OCI-M1 (cell line): ENCODE measurements at regions not wholly inside any gene's neighbourhood (a gene's known extent, or its start where the extent isn't known, plus 50 kb on each side); places are given as distances from the start of the nearest gene placed in this dataset.

Experiments used
- DNase-seq: peaks from one replicate; lab custom pipeline; 2025; lab: John Stamatoyannopoulos, UW

- DNase-seq, result no peak
Observed at GRCh38 chr2:155298001-155298400, 599.5 kb downstream of the KCNJ3 start.

DNA sequence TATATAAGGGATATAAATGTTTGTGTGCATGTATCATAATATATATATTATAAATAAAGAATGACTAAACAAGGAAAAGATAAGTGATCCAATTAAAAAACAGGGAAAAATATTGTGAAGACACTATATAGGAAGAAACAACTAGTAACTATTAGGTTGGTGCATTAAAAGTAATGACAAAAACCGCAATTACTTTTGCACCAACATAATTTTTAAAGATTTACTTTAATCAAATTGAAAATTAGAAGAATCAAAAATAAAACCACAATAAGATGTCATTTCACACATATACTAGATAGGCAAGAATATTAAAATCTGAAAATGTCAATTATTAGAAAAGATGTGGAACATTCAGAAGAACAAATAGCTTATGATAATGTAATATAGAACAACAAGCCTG is 595.9 kb downstream of the KCNJ3 start:
- DNase-seq, result no peak

DNA sequence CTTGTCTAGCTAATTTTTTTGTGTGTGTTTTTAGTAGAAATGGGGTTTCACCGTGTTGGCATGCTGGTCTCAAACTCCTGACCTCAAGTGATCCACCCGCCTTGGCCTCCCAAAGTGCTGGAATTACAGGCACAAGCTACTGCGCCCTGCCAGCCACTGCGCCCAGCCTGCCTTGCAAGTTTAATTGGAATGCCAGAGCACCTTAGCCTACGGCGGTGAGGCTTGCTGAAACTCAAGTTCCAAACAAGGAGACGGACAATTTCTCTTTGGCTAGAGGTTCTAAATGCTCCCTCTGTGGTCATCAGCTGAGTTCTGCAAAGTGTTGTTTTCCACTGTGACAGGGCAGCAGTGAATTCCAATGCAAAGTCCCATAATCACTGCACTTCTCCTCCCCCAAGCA is 583.4 kb downstream of the KCNJ3 start:
- no peak for DNase-seq

DNA sequence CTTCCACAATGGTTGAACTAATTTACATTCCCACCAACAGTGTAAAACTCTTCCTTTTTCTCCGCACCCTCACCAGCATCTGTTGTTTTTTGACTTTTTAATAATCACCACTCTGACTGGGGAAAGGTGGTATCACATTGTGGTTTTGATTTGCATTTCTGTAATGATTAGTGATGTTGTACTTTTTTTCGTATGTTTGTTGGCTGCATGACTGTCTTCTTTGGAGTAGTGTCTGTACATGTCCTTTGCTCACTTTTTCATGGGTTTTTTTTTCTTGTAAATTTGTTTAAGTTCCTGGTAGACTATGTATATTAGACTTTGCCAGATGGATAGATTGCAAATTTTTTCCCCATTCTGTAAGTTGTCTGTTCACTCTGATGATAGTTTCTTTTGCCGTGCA is 574.8 kb downstream of the KCNJ3 start:
- DNase-seq, result no peak

- DNase-seq, result no peak
Observed at GRCh38 chr2:155266583-155266982, 568.1 kb downstream of the KCNJ3 start.

- no peak for DNase-seq
Observed at GRCh38 chr2:155266109-155266508, 567.6 kb downstream of the KCNJ3 start.

DNA sequence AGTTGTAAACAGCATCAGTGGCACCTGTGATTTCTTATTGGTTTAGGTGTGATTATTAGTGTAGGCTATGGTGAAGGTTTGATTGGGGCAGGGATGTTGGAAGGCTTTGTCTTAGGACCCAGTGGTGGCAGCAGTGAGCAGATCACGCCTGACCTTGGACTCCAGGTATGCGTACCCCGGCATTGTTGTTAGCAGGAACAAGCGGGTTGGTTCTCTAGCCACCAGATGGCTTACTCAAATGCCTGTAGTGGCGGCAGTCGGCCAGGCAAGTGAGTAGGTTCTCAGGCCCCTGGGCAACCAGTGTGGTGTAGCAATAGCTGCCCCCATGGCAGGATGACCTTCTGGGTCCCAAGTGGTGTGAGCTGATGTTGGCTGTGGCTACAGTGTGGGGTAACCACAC is 558.3 kb downstream of the KCNJ3 start:
- no peak for DNase-seq

DNA sequence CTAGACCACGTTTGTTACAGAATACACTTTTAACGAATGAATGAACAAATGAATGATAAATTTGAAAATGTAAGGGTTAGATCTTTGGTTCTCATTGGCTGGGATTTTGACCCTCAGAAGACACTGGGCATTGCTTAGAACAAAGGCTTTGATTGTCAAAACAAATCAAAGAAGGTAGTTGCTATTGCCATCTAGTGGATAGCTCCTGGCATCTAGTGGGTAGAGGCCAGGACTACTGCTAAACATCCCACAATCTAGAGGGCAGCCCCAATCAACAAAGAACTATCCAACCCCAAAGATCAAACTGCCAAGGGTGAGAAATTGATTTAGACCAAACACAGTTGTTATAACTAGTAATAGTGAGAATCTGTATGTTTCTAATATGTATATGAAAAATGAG is 552.3 kb downstream of the KCNJ3 start:
- peak; percentile 55 for DNase-seq

DNA sequence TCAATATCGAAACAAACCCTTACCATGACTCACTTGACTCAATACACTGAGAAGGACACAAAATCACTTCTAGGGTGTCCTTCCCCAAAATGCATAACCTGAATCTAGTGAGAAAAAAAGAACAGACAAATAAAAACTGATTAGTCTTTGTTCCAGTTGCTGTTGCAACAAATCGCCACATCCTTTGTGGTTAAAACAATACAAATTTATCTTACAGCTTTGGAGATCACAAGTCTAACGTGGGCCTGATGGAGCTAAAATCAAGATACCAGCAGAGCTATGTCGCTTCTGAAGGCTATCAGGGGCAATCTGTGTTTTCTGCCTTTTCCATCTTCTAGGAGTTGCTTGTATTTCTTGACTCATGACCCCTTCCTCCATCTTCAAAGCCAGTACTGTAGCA is 541.7 kb downstream of the KCNJ3 start:
- no peak for DNase-seq

DNA sequence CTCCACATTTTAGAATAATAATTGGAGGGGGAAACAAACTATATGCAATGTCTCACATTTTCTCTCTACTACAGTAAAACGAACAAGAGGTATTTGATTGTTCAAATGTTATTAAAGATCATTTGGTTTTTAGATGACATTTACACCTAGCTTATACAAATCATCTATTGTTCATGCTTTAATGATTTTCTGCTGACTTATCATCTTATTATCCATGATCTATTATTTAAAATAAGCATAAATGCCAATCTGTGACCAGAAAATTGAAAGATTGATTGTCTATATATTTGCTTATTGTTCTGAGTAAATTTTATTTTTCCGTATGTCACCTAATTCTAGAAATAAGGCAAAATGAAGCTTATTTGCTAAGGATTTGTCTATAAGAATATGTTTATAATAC is 537.2 kb downstream of the KCNJ3 start:
- no peak for DNase-seq

DNA sequence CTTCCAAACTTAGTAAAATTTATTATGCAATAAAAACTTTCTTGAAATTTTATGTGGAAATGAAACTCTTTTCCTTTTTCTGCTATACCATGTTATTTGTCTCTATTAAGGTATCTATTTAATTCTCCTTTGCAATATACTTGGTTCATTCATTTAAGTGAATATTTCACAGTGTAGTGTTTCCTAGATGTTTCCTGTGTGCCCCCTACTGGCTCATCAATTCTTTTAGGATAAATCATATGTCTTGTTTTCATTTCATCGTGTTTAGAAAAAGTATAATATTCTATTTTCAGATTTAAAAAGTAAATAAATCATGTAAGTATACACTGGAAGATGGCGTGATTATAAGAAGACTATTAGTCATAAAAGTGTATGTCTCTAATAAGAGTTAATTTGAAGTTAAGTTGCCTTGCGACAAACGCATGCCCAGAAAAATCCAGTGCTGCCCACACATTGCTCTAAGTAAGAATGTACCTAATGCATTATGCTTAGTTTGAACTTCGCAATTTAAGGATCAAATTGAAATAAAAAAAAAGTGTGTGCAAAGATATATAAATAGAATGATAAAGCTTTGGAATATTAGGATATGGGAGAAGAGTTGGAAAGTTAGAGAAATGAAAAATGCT is 525.4 kb downstream of the KCNJ3 start:
- DNase-seq, result peak; percentile 51

DNA sequence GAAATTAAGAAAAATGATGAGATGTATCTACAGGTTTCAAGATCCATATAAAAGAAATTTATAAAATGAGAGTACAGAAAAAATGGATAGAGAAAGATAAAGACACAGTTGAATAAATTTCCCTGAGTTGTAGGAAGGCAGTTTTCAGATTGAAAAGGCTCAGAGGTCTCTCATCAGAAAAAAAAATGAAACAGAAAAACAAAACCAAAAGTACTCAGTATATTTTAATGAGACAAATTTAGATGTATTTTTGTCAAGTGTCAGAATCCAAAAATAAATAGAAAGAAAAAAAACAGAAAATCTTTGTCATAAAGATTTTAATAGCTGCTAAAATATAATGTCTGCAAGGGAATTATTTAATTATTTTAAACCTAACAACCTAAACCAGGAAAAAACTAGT is 520.5 kb downstream of the KCNJ3 start:
- no peak for DNase-seq

DNA sequence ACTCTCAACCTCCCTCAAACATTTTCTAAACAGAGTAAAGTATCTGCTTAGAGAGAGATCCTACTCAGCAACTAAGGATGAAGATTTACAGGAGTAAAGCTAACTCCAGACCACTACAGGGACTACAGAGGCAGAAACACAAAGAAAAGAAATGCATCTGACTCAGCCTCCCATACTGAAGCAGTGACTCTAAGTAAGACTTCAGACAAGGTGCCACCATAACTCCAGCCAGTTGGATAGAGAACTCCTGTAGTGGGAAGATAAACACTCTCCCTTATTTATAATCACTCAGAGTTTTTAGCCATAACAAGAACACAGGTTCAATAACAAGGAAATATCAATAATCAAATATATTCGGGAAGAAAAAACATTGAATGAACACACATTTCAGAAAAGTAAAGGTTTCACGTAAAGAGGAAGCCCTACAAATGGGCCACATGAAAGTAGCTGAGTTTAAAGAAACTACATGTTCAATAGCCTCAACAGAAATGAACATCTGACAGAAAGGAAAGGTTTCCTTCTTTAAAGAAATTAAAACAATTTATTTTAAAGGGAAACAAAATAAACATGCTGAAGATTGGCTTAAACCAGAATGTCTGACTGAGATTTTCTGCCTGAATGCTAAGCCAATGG is 519.9 kb downstream of the KCNJ3 start:
- no peak for DNase-seq

GRCh38 chr2:155215037-155215707 is 516.7 kb downstream of the KCNJ3 start:
- no peak for DNase-seq

DNA sequence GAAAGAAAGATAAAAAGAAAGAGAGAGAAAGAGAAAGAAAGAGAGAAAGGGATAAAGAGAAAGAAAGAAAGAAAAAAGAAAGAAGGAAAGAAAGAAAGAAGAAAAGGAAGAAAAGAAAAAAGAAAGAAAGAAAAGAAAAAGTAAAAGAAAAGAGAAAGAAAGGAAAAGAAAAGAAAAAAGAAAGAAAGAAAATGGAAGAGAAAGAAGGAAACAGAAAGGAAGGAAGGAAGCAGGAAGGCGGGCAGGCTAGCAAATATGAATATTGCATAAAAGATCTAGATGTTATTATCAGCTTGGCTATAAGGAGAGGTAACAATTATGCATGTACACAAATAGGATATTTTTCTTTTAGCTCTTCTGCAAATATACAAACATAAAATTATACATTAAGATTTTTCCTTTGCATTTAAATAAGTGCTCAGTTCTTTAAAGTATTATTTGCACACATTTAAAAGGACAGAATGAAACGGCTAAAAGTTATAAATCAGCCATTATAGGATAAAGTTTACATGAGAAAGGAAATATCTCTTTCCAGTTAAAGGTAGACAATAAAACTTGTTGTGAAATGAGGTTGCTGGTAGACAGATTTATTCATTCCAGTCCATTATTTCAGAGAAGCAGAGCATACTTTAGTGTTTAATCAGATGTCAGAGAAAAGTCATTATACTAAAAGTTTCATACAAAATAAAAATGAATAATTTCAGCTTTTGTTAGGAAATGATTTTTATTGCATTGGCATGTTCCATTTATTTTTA is 511.4 kb downstream of the KCNJ3 start:
- DNase-seq, result no peak

DNA sequence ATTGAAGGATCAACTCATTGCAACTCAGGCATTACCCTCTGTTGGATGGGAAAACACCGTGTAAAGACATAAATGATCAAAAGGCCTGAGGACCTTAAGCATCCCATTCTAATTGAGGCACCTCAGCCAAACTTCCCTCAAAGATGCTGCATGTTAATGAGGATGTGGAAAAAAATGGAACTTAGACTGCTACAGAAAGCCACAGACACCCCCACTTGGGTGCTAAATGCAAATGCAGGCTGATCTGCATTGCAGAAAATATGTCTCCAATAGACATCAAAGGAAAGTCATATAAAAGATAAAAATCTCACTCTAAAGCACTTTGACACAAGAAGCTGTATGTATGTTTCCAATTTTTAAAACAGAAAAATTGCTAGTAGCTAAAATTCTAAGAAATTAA is 504.7 kb downstream of the KCNJ3 start:
- DNase-seq, result peak; percentile 9

DNA sequence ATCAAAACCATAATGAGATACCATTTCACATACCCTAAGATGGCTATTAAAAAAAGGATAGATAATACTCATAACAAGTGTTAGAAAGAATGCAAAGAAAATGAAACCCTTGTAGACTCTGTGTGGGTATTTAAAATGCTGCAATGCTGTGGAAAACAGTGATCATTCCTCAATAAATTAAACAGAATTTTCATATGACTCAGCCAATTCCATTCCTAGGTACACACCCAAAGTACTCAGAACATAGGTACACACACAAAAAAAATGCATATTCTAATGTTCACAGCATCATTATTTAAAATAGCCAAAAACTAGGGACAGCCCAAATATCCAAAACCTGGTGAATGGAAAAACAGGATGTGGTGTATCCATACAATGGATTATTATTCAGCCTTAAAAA is 502.3 kb downstream of the KCNJ3 start:
- DNase-seq, result no peak

DNA sequence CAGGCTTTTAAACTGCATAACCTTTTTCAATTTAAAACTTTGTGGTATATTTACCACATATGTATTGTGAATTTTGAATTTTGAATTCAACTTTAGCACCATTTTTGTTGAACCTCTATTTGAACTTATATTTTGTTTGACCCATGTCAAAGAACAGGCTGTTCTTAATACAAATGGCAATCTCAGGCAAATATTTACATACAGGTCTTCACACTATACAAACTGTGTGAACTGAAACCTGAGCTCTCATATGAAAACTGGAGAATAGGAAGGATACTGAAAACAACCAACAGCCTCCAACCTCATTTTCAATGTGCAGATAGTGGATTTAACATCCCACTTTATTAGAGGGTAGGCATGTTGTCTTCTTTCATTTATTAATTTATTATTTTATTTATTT is 491.8 kb downstream of the KCNJ3 start:
- no peak for DNase-seq

DNA sequence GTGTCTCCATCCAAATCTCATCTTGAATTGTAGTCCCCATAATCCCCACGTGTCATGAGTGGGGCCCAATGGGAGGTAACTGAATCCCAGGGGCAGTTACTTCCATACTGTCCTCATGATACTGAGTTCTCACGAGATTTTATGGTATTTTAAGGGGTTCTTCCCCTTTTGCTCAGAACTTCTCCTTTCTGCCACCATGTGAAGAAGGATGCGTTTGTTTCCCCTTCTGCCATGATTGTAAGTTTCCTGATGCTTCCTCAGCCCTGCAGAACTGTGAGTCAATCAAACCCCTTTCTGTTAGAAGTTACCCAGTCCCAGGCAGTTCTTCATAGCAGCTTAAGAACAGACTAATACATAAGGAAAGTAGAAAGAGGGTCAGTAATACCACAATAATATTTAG is 480.4 kb downstream of the KCNJ3 start:
- peak; percentile 69 for DNase-seq

- DNase-seq, result no peak
Observed at GRCh38 chr2:155176345-155176744, 477.9 kb downstream of the KCNJ3 start.

DNA sequence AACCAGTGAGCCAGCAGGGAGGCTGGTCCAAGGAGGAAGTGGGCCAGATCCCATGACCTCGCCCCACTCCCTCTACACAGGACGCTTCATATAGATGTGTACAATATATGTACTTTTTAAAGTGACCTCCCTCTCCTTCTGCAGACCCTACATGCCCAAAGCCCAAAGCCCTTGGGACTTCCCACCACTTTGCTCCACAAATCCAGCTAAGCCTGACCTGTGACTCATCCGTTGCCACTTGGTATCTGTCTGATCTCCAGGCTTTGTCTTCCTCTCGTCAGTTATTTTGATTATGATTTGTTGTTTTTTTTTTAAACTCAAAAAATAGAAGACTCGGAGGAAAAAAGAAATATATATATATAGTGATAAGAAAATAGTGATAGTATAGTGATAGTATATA is 470.8 kb downstream of the KCNJ3 start:
- DNase-seq, result no peak

GRCh38 chr2:155162494-155162893 is 464.0 kb downstream of the KCNJ3 start:
- no peak for DNase-seq

GRCh38 chr2:155161314-155161713 is 462.8 kb downstream of the KCNJ3 start:
- DNase-seq, result no peak
